ENCODE measurements at regions not wholly inside any gene's neighbourhood (a gene's known extent, or its start where the extent isn't known, plus 50 kb on each side); places are given as distances from the start of the nearest gene placed in this dataset.

DNA sequence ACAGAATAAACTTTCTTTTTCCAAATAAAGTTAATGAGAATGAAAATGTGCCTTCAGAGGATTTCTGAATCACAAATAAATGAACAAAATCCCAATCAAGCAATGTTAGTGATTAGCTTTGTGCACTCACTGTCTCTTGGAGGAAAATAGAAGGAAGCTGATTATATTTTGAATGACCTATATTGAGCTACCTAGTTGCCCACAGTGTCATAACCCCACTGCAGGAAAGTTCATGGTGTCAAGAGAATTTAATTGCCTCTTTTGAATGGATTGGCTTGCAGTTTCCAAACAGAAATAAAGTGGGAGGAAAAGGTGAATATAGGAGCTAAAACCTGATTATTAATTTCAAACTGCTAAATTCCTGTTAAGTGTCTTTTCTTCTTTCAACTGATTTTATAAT, 515.9 kb downstream of the JRKL start (continued):
- TF ChIP-seq REST (IDR thresholded peaks at IDR 0.05) (no peak), SP1 (IDR thresholded peaks at IDR 0.05) (no peak), GABPA (IDR thresholded peaks at IDR 0.05 in 1 of 2, conservative IDR thresholded peaks at IDR 0.05 in 1 of 2) (no peak), YY1 (IDR thresholded peaks at IDR 0.05) (no peak), TAF1 (conservative IDR thresholded peaks at IDR 0.05) (no peak), HNF4G (IDR thresholded peaks at IDR 0.05) (no peak)
- TF ChIP-seq, protein P1, sequence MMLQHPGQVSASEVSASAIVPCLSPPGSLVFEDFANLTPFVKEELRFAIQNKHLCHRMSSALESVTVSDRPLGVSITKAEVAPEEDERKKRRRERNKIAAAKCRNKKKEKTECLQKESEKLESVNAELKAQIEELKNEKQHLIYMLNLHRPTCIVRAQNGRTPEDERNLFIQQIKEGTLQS (IDR thresholded peaks at IDR 0.05), result no peak

- no peak for DNase-seq (ENCODE audit: low spot score)
- Histone ChIP-seq H3K4me1 (ENCODE audit: control insufficient read depth in 4 of 4, insufficient read depth in 4 of 4, low read length in 3 of 4) (no peaks in the 10 kb centered on the region), H3K9ac (ENCODE audit: low read depth in 1 of 2, low read length in 2 of 2) (no peak overlapping the region), H3K4me3 (ENCODE audit: low read depth in 1 of 3, low read length in 3 of 3) (no peak overlapping the region), H3K27me3 (ENCODE audit: control insufficient read depth in 4 of 4, insufficient read depth in 4 of 4, low read length in 3 of 4) (no peaks in the 10 kb centered on the region), H3K9me3 (ENCODE audit: control insufficient read depth in 4 of 4, low read length in 3 of 4) (no peaks in the 10 kb centered on the region), H3K36me3 (ENCODE audit: control insufficient read depth in 4 of 4, insufficient read depth in 3 of 4, low read depth in 1 of 4, low read length in 3 of 4) (no peaks in the 10 kb centered on the region), H3K27ac (ENCODE audit: low read depth in 1 of 2, low read length in 2 of 2) (no peak overlapping the region)
- no peak for TF ChIP-seq REST (IDR thresholded peaks at IDR 0.05)
- TF ChIP-seq, protein P2, sequence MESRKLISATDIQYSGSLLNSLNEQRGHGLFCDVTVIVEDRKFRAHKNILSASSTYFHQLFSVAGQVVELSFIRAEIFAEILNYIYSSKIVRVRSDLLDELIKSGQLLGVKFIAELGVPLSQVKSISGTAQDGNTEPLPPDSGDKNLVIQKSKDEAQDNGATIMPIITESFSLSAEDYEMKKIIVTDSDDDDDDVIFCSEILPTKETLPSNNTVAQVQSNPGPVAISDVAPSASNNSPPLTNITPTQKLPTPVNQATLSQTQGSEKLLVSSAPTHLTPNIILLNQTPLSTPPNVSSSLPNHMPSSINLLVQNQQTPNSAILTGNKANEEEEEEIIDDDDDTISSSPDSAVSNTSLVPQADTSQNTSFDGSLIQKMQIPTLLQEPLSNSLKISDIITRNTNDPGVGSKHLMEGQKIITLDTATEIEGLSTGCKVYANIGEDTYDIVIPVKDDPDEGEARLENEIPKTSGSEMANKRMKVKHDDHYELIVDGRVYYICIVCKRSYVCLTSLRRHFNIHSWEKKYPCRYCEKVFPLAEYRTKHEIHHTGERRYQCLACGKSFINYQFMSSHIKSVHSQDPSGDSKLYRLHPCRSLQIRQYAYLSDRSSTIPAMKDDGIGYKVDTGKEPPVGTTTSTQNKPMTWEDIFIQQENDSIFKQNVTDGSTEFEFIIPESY (IDR thresholded peaks at IDR 0.05), result no peak
- TF ChIP-seq, protein P1 (IDR thresholded peaks at IDR 0.05), result no peak
- TF ChIP-seq MAX (IDR thresholded peaks at IDR 0.05), result no peak
- no peak for TF ChIP-seq RAD21 (IDR thresholded peaks at IDR 0.05)
- no peak for TF ChIP-seq HNF4A (conservative IDR thresholded peaks at IDR 0.05)
- no peak for TF ChIP-seq YY1 (IDR thresholded peaks at IDR 0.05)
- no peak for TF ChIP-seq JUND (IDR thresholded peaks at IDR 0.05)
- no peak for TF ChIP-seq RXRA (IDR thresholded peaks at IDR 0.05)
- TF ChIP-seq FOXA1 (IDR thresholded peaks at IDR 0.05), result no peak
- TF ChIP-seq EGR1 (IDR thresholded peaks at IDR 0.05; ENCODE audit: low read depth in 2 of 2), result no peak
- TF ChIP-seq, protein P3, sequence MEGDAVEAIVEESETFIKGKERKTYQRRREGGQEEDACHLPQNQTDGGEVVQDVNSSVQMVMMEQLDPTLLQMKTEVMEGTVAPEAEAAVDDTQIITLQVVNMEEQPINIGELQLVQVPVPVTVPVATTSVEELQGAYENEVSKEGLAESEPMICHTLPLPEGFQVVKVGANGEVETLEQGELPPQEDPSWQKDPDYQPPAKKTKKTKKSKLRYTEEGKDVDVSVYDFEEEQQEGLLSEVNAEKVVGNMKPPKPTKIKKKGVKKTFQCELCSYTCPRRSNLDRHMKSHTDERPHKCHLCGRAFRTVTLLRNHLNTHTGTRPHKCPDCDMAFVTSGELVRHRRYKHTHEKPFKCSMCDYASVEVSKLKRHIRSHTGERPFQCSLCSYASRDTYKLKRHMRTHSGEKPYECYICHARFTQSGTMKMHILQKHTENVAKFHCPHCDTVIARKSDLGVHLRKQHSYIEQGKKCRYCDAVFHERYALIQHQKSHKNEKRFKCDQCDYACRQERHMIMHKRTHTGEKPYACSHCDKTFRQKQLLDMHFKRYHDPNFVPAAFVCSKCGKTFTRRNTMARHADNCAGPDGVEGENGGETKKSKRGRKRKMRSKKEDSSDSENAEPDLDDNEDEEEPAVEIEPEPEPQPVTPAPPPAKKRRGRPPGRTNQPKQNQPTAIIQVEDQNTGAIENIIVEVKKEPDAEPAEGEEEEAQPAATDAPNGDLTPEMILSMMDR (IDR thresholded peaks at IDR 0.05; ENCODE audit: low read depth, low read length, missing input control), result no peak
- no peak for TF ChIP-seq SP1 (IDR thresholded peaks at IDR 0.05)
- no peak for TF ChIP-seq NR2F2 (IDR thresholded peaks at IDR 0.05)
- TF ChIP-seq FOXA2 (IDR thresholded peaks at IDR 0.05), result no peak
- WGBS, result 84% methylated on average over 1 of the region's 1 CpG
Observed at GRCh38 chr11:96906476-96906875, 516.7 kb downstream of the JRKL start.
